ENCODE measurements at regions not wholly inside any gene's neighbourhood (a gene's known extent, or its start where the extent isn't known, plus 50 kb on each side); places are given as distances from the start of the nearest gene placed in this dataset.

GRCh38 chr7:138196971-138197896, 121.0 kb downstream of the AKR1D1 start:
- no peak overlapping the region for H3K4me3 ChIP-seq (replicated peaks in 1 of 2; ENCODE audit: low read depth in 2 of 2, low read length in 2 of 2)
- DNase-seq (ENCODE audit: low read depth in 2 of 2) = no peak
- TF ChIP-seq, protein P1, sequence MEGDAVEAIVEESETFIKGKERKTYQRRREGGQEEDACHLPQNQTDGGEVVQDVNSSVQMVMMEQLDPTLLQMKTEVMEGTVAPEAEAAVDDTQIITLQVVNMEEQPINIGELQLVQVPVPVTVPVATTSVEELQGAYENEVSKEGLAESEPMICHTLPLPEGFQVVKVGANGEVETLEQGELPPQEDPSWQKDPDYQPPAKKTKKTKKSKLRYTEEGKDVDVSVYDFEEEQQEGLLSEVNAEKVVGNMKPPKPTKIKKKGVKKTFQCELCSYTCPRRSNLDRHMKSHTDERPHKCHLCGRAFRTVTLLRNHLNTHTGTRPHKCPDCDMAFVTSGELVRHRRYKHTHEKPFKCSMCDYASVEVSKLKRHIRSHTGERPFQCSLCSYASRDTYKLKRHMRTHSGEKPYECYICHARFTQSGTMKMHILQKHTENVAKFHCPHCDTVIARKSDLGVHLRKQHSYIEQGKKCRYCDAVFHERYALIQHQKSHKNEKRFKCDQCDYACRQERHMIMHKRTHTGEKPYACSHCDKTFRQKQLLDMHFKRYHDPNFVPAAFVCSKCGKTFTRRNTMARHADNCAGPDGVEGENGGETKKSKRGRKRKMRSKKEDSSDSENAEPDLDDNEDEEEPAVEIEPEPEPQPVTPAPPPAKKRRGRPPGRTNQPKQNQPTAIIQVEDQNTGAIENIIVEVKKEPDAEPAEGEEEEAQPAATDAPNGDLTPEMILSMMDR (IDR thresholded peaks at IDR 0.05; ENCODE audit: low read depth, low read length) = no peak

DNA sequence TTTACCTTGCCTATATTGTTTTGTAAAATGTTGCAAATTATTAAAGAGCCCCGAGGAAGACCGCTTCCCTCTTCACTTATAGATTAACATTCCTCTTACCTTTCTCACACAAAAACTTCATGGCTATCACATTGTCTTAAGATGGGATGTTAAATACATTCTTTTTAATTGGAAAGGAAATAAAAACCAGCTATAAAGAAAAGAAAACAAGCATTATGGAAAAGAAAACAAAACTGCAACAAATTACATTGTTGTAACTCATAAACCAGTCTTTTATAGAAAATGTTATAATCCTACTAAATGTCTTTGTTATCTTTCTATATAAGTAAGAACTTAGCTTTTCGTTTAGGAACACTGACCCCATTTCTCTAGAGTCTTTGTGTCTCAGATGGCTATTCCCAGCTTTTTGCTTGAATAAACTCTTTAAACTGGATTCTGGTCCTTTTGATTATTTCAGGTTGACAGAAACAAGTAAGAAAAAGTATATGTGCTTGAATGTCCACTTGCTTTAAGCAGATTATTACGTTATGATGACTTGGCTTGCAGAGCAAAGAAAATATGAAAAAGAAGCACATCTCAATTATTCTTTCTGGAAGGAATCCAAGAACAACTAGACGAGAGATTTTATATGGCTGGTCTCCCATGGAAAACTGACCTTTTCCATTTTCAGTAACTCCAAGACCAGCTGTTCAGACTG, 128.2 kb downstream of the AKR1D1 start:
- DNase-seq (ENCODE audit: low read depth in 2 of 2) = peak; percentile 29 to 58
- TF ChIP-seq, protein P1 (IDR thresholded peaks at IDR 0.05; ENCODE audit: low read depth, low read length) = no peak
- no peak overlapping the region for H3K4me3 ChIP-seq (replicated peaks in 1 of 2; ENCODE audit: low read depth in 2 of 2, low read length in 2 of 2)

DNA sequence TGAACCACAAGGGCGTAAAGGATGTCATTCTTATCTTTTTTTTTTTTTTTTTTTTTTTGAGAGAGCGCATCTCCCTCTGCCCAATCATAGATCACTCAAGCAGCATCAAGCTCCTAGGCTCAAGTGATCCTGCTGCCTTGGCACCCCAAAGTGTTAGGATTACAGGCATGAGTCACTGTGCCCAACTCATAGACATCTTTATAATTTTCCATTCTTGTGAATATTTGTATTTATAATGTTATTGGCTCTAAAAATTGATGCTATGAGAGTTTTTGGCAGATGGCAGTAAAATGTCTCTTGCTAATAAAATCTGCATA, 128.7 kb downstream of the AKR1D1 start:
- H3K4me3 ChIP-seq (replicated peaks in 1 of 2; ENCODE audit: low read depth in 2 of 2, low read length in 2 of 2) = no peak overlapping the region
- no peak for DNase-seq (ENCODE audit: low read depth in 2 of 2)
- TF ChIP-seq, protein P1 (IDR thresholded peaks at IDR 0.05; ENCODE audit: low read depth, low read length) = no peak

- H3K4me3 ChIP-seq (replicated peaks in 1 of 2; ENCODE audit: low read depth in 2 of 2, low read length in 2 of 2) = no peak overlapping the region
- TF ChIP-seq, protein P1 (IDR thresholded peaks at IDR 0.05; ENCODE audit: low read depth, low read length) = no peak
- peak; percentile 8 to 45 for DNase-seq (ENCODE audit: low read depth in 2 of 2)
Observed at GRCh38 chr7:138205614-138206150, 129.4 kb downstream of the AKR1D1 start.

DNA sequence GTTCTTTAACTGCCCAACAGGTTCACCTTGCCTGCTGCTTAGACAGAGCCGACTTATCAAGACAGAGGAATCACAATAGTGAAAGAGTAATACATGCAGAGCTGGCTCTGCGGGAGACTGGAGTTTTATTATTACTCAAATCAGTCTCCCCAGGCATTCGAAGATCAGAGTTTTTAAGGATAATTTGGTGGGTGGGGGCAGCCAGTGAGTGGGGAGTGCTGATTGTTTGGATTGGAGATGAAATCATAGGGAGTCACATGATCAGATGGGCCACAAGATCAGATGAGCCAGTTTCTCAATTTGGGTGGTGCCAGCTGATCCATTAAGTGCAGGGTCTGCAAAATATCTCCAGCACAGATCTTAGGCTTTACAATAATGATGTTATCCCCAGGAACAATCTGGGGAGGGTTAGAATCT, 131.3 kb downstream of the AKR1D1 start:
- no peak for DNase-seq (ENCODE audit: low read depth in 2 of 2)
- TF ChIP-seq, protein P1 (IDR thresholded peaks at IDR 0.05; ENCODE audit: low read depth, low read length) = no peak
- no peak overlapping the region for H3K4me3 ChIP-seq (replicated peaks in 1 of 2; ENCODE audit: low read depth in 2 of 2, low read length in 2 of 2)

DNA sequence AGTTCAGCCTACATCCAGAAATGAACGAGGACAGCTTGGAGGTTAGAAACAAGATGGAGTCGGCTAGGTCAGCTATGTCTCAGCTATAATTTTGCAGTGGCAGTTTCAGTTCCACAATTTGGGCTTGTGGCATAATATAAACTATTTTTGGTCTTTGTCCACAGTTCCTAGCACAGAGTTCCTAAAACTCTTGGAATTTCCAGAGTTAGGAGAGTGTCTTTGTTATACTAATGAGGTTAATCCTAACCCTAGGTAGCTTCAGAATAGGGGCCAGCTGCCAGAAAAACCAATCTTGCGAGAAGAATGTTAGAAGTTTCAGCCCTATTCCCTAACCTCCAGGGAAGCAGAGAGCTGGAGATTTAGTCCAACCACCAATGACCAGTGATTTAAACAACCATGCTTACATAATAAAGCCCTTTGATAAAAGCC, 131.9 kb downstream of the AKR1D1 start:
- no peak for DNase-seq (ENCODE audit: low read depth in 2 of 2)
- TF ChIP-seq, protein P1 (IDR thresholded peaks at IDR 0.05; ENCODE audit: low read depth, low read length) = no peak
- no peak overlapping the region for H3K4me3 ChIP-seq (replicated peaks in 1 of 2; ENCODE audit: low read depth in 2 of 2, low read length in 2 of 2)

Measured in cardiac fibroblast (primary cell).